ENCODE measurements at regions not wholly inside any gene's neighbourhood (a gene's known extent, or its start where the extent isn't known, plus 50 kb on each side); places are given as distances from the start of the nearest gene placed in this dataset.
"Not testable (repeated sequence)": the region's sequence is repeated elsewhere in the genome, so short reads cannot be mapped to it uniquely, and the experiment has no call there.

GRCh38 chr15:81843757-81844407, 201.9 kb downstream of the MEX3B start:
- WGBS (ENCODE audit: insufficient coverage): 100% methylated on average over 1 of the region's 6 CpGs
- no peak for DNase-seq (ENCODE audit: low read depth in 4 of 6, low spot score in 6 of 6)
- Histone ChIP-seq H3K27me3 (ENCODE audit: control insufficient read depth, insufficient read depth, low read length) (no peaks in the 10 kb centered on the region), H3K9me3 (ENCODE audit: control insufficient read depth, insufficient read depth, low read length) (no peaks in the 10 kb centered on the region), H3K4me3 (ENCODE audit: low read depth, low read length) (no peak overlapping the region), H3K36me3 (ENCODE audit: control insufficient read depth, insufficient read depth, low read length) (no peaks in the 10 kb centered on the region), H3K27ac (ENCODE audit: low read depth, low read length) (no peak overlapping the region), H3K4me1 (ENCODE audit: control insufficient read depth, insufficient read depth, low read length) (no peaks in the 10 kb centered on the region)

DNA sequence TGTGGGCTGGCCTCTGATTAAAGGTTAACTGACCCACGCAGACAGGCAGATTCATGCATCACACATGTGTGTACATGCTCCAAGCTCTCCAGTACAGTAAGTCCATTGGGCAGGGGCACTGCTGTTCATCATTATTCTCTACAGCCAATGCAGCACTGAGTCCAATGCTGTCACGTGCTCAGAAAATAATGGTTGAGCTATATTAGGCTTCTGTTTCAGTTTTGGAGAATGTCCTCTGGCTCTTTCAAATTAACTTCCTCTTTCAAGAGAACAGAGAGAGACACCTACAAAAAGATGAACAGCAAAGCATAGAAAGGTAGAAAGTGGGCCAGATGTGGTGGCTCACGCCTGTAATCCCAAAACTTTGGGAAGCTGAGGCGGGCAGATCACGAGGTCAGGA, 202.6 kb downstream of the MEX3B start:
- no peaks in the 10 kb centered on the region for H3K9me3 ChIP-seq (ENCODE audit: control insufficient read depth, insufficient read depth, low read length)
- WGBS (ENCODE audit: insufficient coverage): 93% methylated on average over 2 of the region's 5 CpGs
- H3K4me3 ChIP-seq (ENCODE audit: low read depth, low read length): no peak overlapping the region

DNA sequence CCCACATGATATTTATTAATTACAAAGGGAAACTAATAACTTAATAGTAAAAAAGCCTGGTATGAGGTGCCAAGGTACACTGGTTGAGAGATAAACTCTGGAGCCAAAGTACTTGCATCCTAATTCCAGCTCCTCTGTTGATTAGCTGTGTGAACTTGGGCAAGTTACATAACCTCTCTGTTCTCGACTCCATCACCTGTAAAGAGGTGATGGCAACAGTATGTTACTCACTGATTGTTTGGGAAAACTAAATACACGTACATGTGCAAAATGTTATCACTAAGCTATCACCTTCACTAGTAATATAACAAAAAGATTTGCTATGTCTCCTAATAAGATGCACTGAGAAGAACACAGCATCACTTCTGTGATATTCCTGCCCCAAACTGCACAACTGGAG, 206.4 kb downstream of the MEX3B start:
- Histone ChIP-seq H3K4me3 (ENCODE audit: low read depth, low read length) (no peak overlapping the region), H3K9me3 (ENCODE audit: control insufficient read depth, insufficient read depth, low read length) (no peaks in the 10 kb centered on the region), H3K4me1 (ENCODE audit: control insufficient read depth, insufficient read depth, low read length) (no peaks in the 10 kb centered on the region), H3K27me3 (ENCODE audit: control insufficient read depth, insufficient read depth, low read length) (no peaks in the 10 kb centered on the region), H3K36me3 (ENCODE audit: control insufficient read depth, insufficient read depth, low read length) (no peaks in the 10 kb centered on the region), H3K27ac (ENCODE audit: low read depth, low read length) (no peak overlapping the region)
- WGBS (ENCODE audit: insufficient coverage): no CpG with 5 or more reads among the region's 2 CpGs
- DNase-seq (ENCODE audit: low read depth in 4 of 6, low spot score in 6 of 6): no peak

More for the DNA sequence above, 202.6 kb downstream of the MEX3B start:
- no peak overlapping the region for H3K27ac ChIP-seq (ENCODE audit: low read depth, low read length)
- no peaks in the 10 kb centered on the region for H3K27me3 ChIP-seq (ENCODE audit: control insufficient read depth, insufficient read depth, low read length)
- DNase-seq (ENCODE audit: low read depth in 4 of 6, low spot score in 6 of 6): no peak
- H3K4me1 ChIP-seq (ENCODE audit: control insufficient read depth, insufficient read depth, low read length): no peaks in the 10 kb centered on the region
- no peaks in the 10 kb centered on the region for H3K36me3 ChIP-seq (ENCODE audit: control insufficient read depth, insufficient read depth, low read length)

- no CpG with 5 or more reads among the region's 1 CpG for WGBS (ENCODE audit: insufficient coverage)
Observed at GRCh38 chr15:81835731-81836130, 210.1 kb downstream of the MEX3B start.

DNA sequence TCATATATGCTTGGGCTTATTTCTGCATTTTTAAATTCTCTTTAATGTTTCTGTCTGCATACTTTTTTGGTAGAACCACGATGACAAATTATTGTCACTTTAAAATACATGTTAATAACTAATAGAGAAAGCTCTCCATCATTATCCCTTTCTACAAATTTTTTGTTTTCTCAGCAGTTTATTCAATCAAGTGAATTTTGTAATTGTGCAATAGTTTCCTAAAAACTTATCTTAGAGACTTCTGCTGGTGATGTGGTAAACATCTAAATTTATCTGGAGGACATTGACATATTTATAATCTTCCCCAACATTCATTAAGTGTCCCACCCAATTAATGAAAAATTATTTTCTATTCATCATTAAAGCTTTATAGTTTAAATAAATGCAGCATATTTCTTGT, 215.3 kb downstream of the MEX3B start:
- Histone ChIP-seq H3K36me3 (ENCODE audit: control insufficient read depth, insufficient read depth, low read length) (no peaks in the 10 kb centered on the region), H3K9me3 (ENCODE audit: control insufficient read depth, insufficient read depth, low read length) (no peaks in the 10 kb centered on the region), H3K4me3 (ENCODE audit: low read depth, low read length) (no peak overlapping the region), H3K27ac (ENCODE audit: low read depth, low read length) (no peak overlapping the region), H3K27me3 (ENCODE audit: control insufficient read depth, insufficient read depth, low read length) (no peaks in the 10 kb centered on the region), H3K4me1 (ENCODE audit: control insufficient read depth, insufficient read depth, low read length) (peaks cover 4% of the 10 kb centered on the region)
- WGBS (ENCODE audit: insufficient coverage): no CpG with 5 or more reads among the region's 1 CpG
- no peak for DNase-seq (ENCODE audit: low read depth in 4 of 6, low spot score in 6 of 6)

More at GRCh38 chr15:81835731-81836130, 210.1 kb downstream of the MEX3B start:
- no peak overlapping the region for H3K27ac ChIP-seq (ENCODE audit: low read depth, low read length)
- no peaks in the 10 kb centered on the region for H3K9me3 ChIP-seq (ENCODE audit: control insufficient read depth, insufficient read depth, low read length)
- H3K4me1 ChIP-seq (ENCODE audit: control insufficient read depth, insufficient read depth, low read length): no peaks in the 10 kb centered on the region
- DNase-seq (ENCODE audit: low read depth in 4 of 6, low spot score in 6 of 6): no peak
- H3K4me3 ChIP-seq (ENCODE audit: low read depth, low read length): no peak overlapping the region
- no peaks in the 10 kb centered on the region for H3K27me3 ChIP-seq (ENCODE audit: control insufficient read depth, insufficient read depth, low read length)
- H3K36me3 ChIP-seq (ENCODE audit: control insufficient read depth, insufficient read depth, low read length): no peaks in the 10 kb centered on the region

DNA sequence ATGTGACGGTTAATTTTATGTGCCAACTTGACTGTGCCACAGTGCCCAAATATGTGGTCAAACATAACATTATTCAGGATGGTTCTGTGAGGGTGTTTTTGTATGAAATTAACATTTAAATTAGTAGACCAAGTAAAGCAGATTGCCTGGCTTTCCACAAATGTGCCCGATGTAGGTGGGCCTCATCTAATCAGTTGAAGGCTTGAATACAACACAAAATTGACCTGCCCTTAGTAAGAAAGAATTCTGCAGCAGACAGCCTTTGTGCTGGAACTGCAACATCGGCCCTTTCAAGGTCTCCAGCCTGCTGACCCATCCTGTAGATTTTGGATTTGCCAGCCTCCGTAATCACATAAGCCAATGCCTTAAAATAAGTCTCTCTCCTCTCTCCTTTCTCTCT, 215.9 kb downstream of the MEX3B start:
- Histone ChIP-seq H3K27me3 (ENCODE audit: control insufficient read depth, insufficient read depth, low read length) (no peaks in the 10 kb centered on the region), H3K36me3 (ENCODE audit: control insufficient read depth, insufficient read depth, low read length) (no peaks in the 10 kb centered on the region), H3K9me3 (ENCODE audit: control insufficient read depth, insufficient read depth, low read length) (no peaks in the 10 kb centered on the region), H3K4me3 (ENCODE audit: low read depth, low read length) (no peak overlapping the region), H3K27ac (ENCODE audit: low read depth, low read length) (no peak overlapping the region), H3K4me1 (ENCODE audit: control insufficient read depth, insufficient read depth, low read length) (peaks cover 4% of the 10 kb centered on the region)
- 98% methylated on average over 3 of the region's 4 CpGs for WGBS (ENCODE audit: insufficient coverage)
- no peak for DNase-seq (ENCODE audit: low read depth in 4 of 6, low spot score in 6 of 6)

GRCh38 chr15:81828135-81828534, 217.7 kb downstream of the MEX3B start:
- Histone ChIP-seq H3K36me3 (ENCODE audit: control insufficient read depth, insufficient read depth, low read length) (no peaks in the 10 kb centered on the region), H3K4me1 (ENCODE audit: control insufficient read depth, insufficient read depth, low read length) (peaks cover 4% of the 10 kb centered on the region), H3K9me3 (ENCODE audit: control insufficient read depth, insufficient read depth, low read length) (no peaks in the 10 kb centered on the region), H3K27ac (ENCODE audit: low read depth, low read length) (no peak overlapping the region), H3K4me3 (ENCODE audit: low read depth, low read length) (no peak overlapping the region), H3K27me3 (ENCODE audit: control insufficient read depth, insufficient read depth, low read length) (no peaks in the 10 kb centered on the region)
- no peak for DNase-seq (ENCODE audit: low read depth in 4 of 6, low spot score in 6 of 6)

DNA sequence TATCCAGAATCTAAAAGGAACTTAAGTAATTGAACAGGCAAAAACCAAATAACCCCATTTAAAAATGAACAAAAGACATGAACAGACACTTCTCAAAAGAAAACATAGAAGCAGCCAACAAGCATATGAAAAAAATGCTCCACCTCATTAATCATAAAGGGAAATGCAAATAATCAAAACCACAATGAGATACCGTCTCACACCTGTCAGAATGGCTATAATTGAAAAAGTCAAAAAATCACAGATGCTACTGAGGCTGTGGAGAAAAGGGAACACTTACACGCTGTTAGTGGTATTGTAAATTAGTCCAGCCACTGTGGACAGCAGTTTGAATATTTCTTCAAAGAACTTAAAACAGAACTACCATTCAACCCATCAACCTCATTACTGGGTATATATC, 220.7 kb downstream of the MEX3B start:
- Histone ChIP-seq H3K9me3 (ENCODE audit: control insufficient read depth, insufficient read depth, low read length) (no peaks in the 10 kb centered on the region), H3K4me1 (ENCODE audit: control insufficient read depth, insufficient read depth, low read length) (peaks cover 4% of the 10 kb centered on the region), H3K36me3 (ENCODE audit: control insufficient read depth, insufficient read depth, low read length) (no peaks in the 10 kb centered on the region), H3K27me3 (ENCODE audit: control insufficient read depth, insufficient read depth, low read length) (no peaks in the 10 kb centered on the region), H3K4me3 (ENCODE audit: low read depth, low read length) (no peak overlapping the region), H3K27ac (ENCODE audit: low read depth, low read length) (no peak overlapping the region)
- DNase-seq (ENCODE audit: low read depth in 4 of 6, low spot score in 6 of 6): no peak
- WGBS (ENCODE audit: insufficient coverage): no CpG with 5 or more reads among the region's 2 CpGs

DNA sequence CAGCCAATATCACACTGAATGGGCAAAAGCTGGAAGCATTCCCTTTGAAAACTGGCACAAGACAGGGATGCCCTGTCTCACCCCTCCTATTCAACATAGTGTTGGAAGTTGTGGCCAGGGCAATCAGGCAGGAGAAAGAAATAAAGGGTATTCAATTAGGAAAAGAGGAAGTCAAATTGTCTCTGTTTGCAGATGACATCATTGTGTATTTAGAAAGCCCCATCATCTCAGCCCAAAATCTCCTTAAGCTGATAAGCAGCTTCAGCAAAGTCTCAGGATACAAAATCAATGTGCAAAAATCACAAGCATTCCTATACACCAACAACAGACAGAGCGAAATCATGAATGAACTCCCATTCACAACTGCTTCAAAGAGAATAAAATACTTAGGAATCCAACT, 223.2 kb downstream of the MEX3B start:
- no CpG with 5 or more reads among the region's 1 CpG for WGBS (ENCODE audit: insufficient coverage)
- not testable (repeated sequence) for H3K36me3 ChIP-seq (ENCODE audit: control insufficient read depth, insufficient read depth, low read length); H3K27me3 ChIP-seq (ENCODE audit: control insufficient read depth, insufficient read depth, low read length); H3K4me1 ChIP-seq (ENCODE audit: control insufficient read depth, insufficient read depth, low read length); H3K27ac ChIP-seq (ENCODE audit: low read depth, low read length); DNase-seq (ENCODE audit: low read depth in 4 of 6, low spot score in 6 of 6); H3K4me3 ChIP-seq (ENCODE audit: low read depth, low read length); H3K9me3 ChIP-seq (ENCODE audit: control insufficient read depth, insufficient read depth, low read length)

GRCh38 chr15:81819924-81820635, 225.7 kb downstream of the MEX3B start:
- no peaks in the 10 kb centered on the region for H3K9me3 ChIP-seq (ENCODE audit: control insufficient read depth, insufficient read depth, low read length)
- DNase-seq (ENCODE audit: low read depth in 4 of 6, low spot score in 6 of 6): no peak
- no peak overlapping the region for H3K4me3 ChIP-seq (ENCODE audit: low read depth, low read length)
- no peaks in the 10 kb centered on the region for H3K36me3 ChIP-seq (ENCODE audit: control insufficient read depth, insufficient read depth, low read length)
- H3K27ac ChIP-seq (ENCODE audit: low read depth, low read length): no peak overlapping the region
- H3K4me1 ChIP-seq (ENCODE audit: control insufficient read depth, insufficient read depth, low read length): no peaks in the 10 kb centered on the region
- 100% methylated on average over 2 of the region's 5 CpGs for WGBS (ENCODE audit: insufficient coverage)
- no peaks in the 10 kb centered on the region for H3K27me3 ChIP-seq (ENCODE audit: control insufficient read depth, insufficient read depth, low read length)
